ENCODE measurements at regions not wholly inside any gene's neighbourhood (a gene's known extent, or its start where the extent isn't known, plus 50 kb on each side); places are given as distances from the start of the nearest gene placed in this dataset.

DNA sequence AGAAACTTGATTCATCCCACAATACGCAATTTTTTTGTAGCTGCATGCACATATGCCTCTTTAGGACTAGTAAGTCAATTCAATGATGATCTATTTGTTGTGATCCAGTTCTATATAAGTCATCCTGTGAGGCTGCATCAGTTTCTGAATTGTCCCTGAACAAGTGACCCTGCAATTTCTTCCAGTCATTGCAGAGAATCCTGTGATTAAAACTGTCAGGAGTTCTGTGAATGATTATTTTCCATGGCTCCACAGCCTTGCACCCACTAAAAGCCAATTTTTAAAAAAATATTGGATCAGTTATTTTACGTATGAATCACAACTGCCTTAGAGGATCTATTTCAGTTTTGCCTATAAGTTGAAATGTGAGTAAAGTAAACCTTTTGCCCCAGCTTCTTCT, 1585.0 kb upstream of the ACVR2A start:
- no peak for ATAC-seq (ENCODE audit: low read depth)
- Histone ChIP-seq H3K79me2 (ENCODE audit: control insufficient read depth, insufficient read depth, low read length) (no peaks in the 10 kb centered on the region), H2AFZ (ENCODE audit: insufficient read depth, low read depth, low read length, poor library complexity, severe bottlenecking) (no peak overlapping the region), H4K20me1 (ENCODE audit: control insufficient read depth, insufficient read depth, low read length, poor library complexity, severe bottlenecking) (no peaks in the 10 kb centered on the region), H3K27ac (ENCODE audit: low read length in 2 of 2) (no peak overlapping the region), H3K4me2 (replicated peaks; ENCODE audit: low read depth, low read length, poor library complexity, severe bottlenecking) (no peak overlapping the region), H3K4me1 (ENCODE audit: control insufficient read depth in 2 of 2, insufficient read depth in 2 of 2, low read length in 2 of 2) (no peaks in the 10 kb centered on the region), H3K36me3 (replicated peaks in 1 of 2; ENCODE audit: control extremely low read depth in 1 of 2, control insufficient read depth in 1 of 2, extremely low read depth in 1 of 2, insufficient read depth in 2 of 2, low read length in 1 of 2) (no peaks in the 10 kb centered on the region), H3K9ac (ENCODE audit: low read length) (no peak overlapping the region), H3K4me3 (ENCODE audit: control extremely low read depth in 1 of 5, extremely low read depth in 1 of 5, insufficient read depth in 1 of 5, low read depth in 2 of 5, low read length in 4 of 5) (no peak overlapping the region), H3K9me3 (ENCODE audit: control extremely low read depth in 1 of 3, control insufficient read depth in 2 of 3, insufficient read depth in 1 of 3, low read length in 2 of 3) (no peaks in the 10 kb centered on the region), H3K27me3 (replicated peaks in 1 of 4; ENCODE audit: control extremely low read depth in 1 of 4, control insufficient read depth in 3 of 4, insufficient read depth in 4 of 4, low read length in 3 of 4) (no peaks in the 10 kb centered on the region)
- Mint-ChIP-seq H3K27me3 (no peaks in the 10 kb centered on the region), H3K27ac (no peak overlapping the region), H3K4me3 (no peak overlapping the region), H3K9me3 (ENCODE audit: insufficient read depth) (no peaks in the 10 kb centered on the region), H3K4me1 (no peaks in the 10 kb centered on the region)
- CTCF ChIA-PET: no interaction called here
- POLR2A ChIA-PET: no interaction called here
- TF ChIP-seq CTCF (IDR thresholded peaks at IDR 0.05) (no peak), EZH2 (IDR thresholded peaks at IDR 0.05; ENCODE audit: borderline replicate concordance, insufficient read depth, low read depth, low read length, poor library complexity, severe bottlenecking) (no peak)
- intact Hi-C loops (cut with micrococcal nuclease): no loop called here
- no peak for DNase-seq
- WGBS (ENCODE audit: insufficient coverage): no CpG with 5 or more reads among the region's 2 CpGs

DNA sequence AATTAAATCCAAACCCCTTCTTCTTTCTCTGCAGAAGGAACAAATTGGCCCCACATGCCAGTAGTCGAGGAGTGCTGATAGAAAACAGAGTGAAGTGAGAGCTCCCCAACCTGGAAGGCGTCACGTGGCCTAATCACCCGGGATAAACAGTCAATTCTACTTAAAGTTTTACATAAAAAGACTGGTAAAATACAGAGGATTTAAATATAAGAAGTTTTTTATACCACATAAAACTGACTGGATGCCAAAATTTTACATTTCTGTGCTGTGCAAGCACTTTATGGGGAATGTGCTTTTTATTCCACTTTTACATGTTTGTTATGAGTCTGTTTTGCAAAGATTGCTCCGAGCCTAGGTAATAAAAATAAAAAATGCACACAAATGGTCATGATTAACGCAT, 1586.8 kb upstream of the ACVR2A start:
- no peaks in the 10 kb centered on the region for H3K9me3 Mint-ChIP-seq (ENCODE audit: insufficient read depth)

More for the DNA sequence above, 1586.8 kb upstream of the ACVR2A start:
- POLR2A ChIA-PET: no interaction called here
- no peak overlapping the region for H3K4me3 ChIP-seq (ENCODE audit: control extremely low read depth in 1 of 5, extremely low read depth in 1 of 5, insufficient read depth in 1 of 5, low read depth in 2 of 5, low read length in 4 of 5)
- no peaks in the 10 kb centered on the region for H3K36me3 ChIP-seq (replicated peaks in 1 of 2; ENCODE audit: control extremely low read depth in 1 of 2, control insufficient read depth in 1 of 2, extremely low read depth in 1 of 2, insufficient read depth in 2 of 2, low read length in 1 of 2)
- no peak overlapping the region for H3K27ac ChIP-seq (ENCODE audit: low read length in 2 of 2)
- no peak for ATAC-seq (ENCODE audit: low read depth)
- H3K27me3 Mint-ChIP-seq: no peaks in the 10 kb centered on the region
- no peak overlapping the region for H3K9ac ChIP-seq (ENCODE audit: low read length)
- no peak overlapping the region for H2AFZ ChIP-seq (ENCODE audit: insufficient read depth, low read depth, low read length, poor library complexity, severe bottlenecking)
- no peaks in the 10 kb centered on the region for H3K4me1 Mint-ChIP-seq
- no peaks in the 10 kb centered on the region for H3K27me3 ChIP-seq (replicated peaks in 1 of 4; ENCODE audit: control extremely low read depth in 1 of 4, control insufficient read depth in 3 of 4, insufficient read depth in 4 of 4, low read length in 3 of 4)
- H4K20me1 ChIP-seq (ENCODE audit: control insufficient read depth, insufficient read depth, low read length, poor library complexity, severe bottlenecking): no peaks in the 10 kb centered on the region
- no CpG with 5 or more reads among the region's 6 CpGs for WGBS (ENCODE audit: insufficient coverage)
- CTCF ChIA-PET: no interaction called here
- H3K4me2 ChIP-seq (replicated peaks; ENCODE audit: low read depth, low read length, poor library complexity, severe bottlenecking): no peak overlapping the region
- TF ChIP-seq CTCF (IDR thresholded peaks at IDR 0.05): no peak
- no peak for TF ChIP-seq EZH2 (IDR thresholded peaks at IDR 0.05; ENCODE audit: borderline replicate concordance, insufficient read depth, low read depth, low read length, poor library complexity, severe bottlenecking)
- H3K79me2 ChIP-seq (ENCODE audit: control insufficient read depth, insufficient read depth, low read length): no peaks in the 10 kb centered on the region
- no peaks in the 10 kb centered on the region for H3K4me1 ChIP-seq (ENCODE audit: control insufficient read depth in 2 of 2, insufficient read depth in 2 of 2, low read length in 2 of 2)
- no peak overlapping the region for H3K4me3 Mint-ChIP-seq
- intact Hi-C loops (cut with micrococcal nuclease): no loop called here
- DNase-seq: no peak
- no peak overlapping the region for H3K27ac Mint-ChIP-seq
- no peaks in the 10 kb centered on the region for H3K9me3 ChIP-seq (ENCODE audit: control extremely low read depth in 1 of 3, control insufficient read depth in 2 of 3, insufficient read depth in 1 of 3, low read length in 2 of 3)
